ENCODE measurements at regions not wholly inside any gene's neighbourhood (a gene's known extent, or its start where the extent isn't known, plus 50 kb on each side); places are given as distances from the start of the nearest gene placed in this dataset.
"Not testable (repeated sequence)": the region's sequence is repeated elsewhere in the genome, so short reads cannot be mapped to it uniquely, and the experiment has no call there.

GRCh38 chr9:89668216-89668865, 63.5 kb downstream of the GADD45G start:
- no peak for DNase-seq
- Histone ChIP-seq H3K27me3 (no peaks in the 10 kb centered on the region), H3K36me3 (no peaks in the 10 kb centered on the region), H3K4me3 (no peak overlapping the region), H3K9me3 (no peaks in the 10 kb centered on the region)

GRCh38 chr9:89668866-89669246, 64.0 kb downstream of the GADD45G start:
- Histone ChIP-seq H3K36me3 (no peaks in the 10 kb centered on the region), H3K4me3 (no peak overlapping the region), H3K27me3 (no peaks in the 10 kb centered on the region), H3K9me3 (no peaks in the 10 kb centered on the region)
- DNase-seq: no peak

- no peaks in the 10 kb centered on the region for H3K27me3 ChIP-seq
- no peak for DNase-seq
- H3K9me3 ChIP-seq: no peaks in the 10 kb centered on the region
- H3K36me3 ChIP-seq: no peaks in the 10 kb centered on the region
- no peak overlapping the region for H3K4me3 ChIP-seq
These were observed 64.6 kb downstream of the GADD45G start for GRCh38 chr9:89669361-89669842.

- DNase-seq: no peak
- Histone ChIP-seq H3K36me3 (no peaks in the 10 kb centered on the region), H3K4me3 (no peak overlapping the region), H3K27me3 (no peaks in the 10 kb centered on the region), H3K9me3 (no peaks in the 10 kb centered on the region)
These were observed 65.3 kb downstream of the GADD45G start for GRCh38 chr9:89670114-89670513.

GRCh38 chr9:89670801-89671434, 66.1 kb downstream of the GADD45G start:
- DNase-seq: no peak
- Histone ChIP-seq H3K27me3 (no peaks in the 10 kb centered on the region), H3K9me3 (no peaks in the 10 kb centered on the region), H3K4me3 (no peak overlapping the region), H3K36me3 (no peaks in the 10 kb centered on the region)

GRCh38 chr9:89674667-89675057, 69.8 kb downstream of the GADD45G start:
- no peaks in the 10 kb centered on the region for H3K36me3 ChIP-seq
- DNase-seq: no peak
- no peak overlapping the region for H3K4me3 ChIP-seq
- no peaks in the 10 kb centered on the region for H3K27me3 ChIP-seq
- no peaks in the 10 kb centered on the region for H3K9me3 ChIP-seq

GRCh38 chr9:89675058-89675742, 70.4 kb downstream of the GADD45G start:
- DNase-seq: no peak
- Histone ChIP-seq H3K27me3 (no peaks in the 10 kb centered on the region), H3K9me3 (no peaks in the 10 kb centered on the region), H3K36me3 (no peaks in the 10 kb centered on the region), H3K4me3 (no peak overlapping the region)

GRCh38 chr9:89676281-89676680, 71.5 kb downstream of the GADD45G start:
- DNase-seq: no peak
- H3K4me3 ChIP-seq: no peak overlapping the region

GRCh38 chr9:89677702-89678395, 73.0 kb downstream of the GADD45G start:
- DNase-seq: peak; percentile 37
- H3K36me3 ChIP-seq: no peaks in the 10 kb centered on the region
- no peaks in the 10 kb centered on the region for H3K9me3 ChIP-seq
- H3K4me3 ChIP-seq: no peak overlapping the region
- H3K27me3 ChIP-seq: no peaks in the 10 kb centered on the region

More at GRCh38 chr9:89676281-89676680, 71.5 kb downstream of the GADD45G start:
- no peaks in the 10 kb centered on the region for H3K27me3 ChIP-seq
- no peaks in the 10 kb centered on the region for H3K36me3 ChIP-seq
- no peaks in the 10 kb centered on the region for H3K9me3 ChIP-seq

GRCh38 chr9:89678396-89679015, 73.7 kb downstream of the GADD45G start:
- H3K27me3 ChIP-seq: no peaks in the 10 kb centered on the region
- H3K4me3 ChIP-seq: no peak overlapping the region
- DNase-seq: no peak
- H3K9me3 ChIP-seq: no peaks in the 10 kb centered on the region
- no peaks in the 10 kb centered on the region for H3K36me3 ChIP-seq

GRCh38 chr9:89679016-89679415, 74.2 kb downstream of the GADD45G start:
- no peaks in the 10 kb centered on the region for H3K27me3 ChIP-seq
- H3K9me3 ChIP-seq: no peaks in the 10 kb centered on the region
- H3K36me3 ChIP-seq: no peaks in the 10 kb centered on the region
- DNase-seq: no peak
- no peak overlapping the region for H3K4me3 ChIP-seq

- no peaks in the 10 kb centered on the region for H3K9me3 ChIP-seq
- H3K36me3 ChIP-seq: no peaks in the 10 kb centered on the region
- H3K4me3 ChIP-seq: no peak overlapping the region
- DNase-seq: no peak
- no peaks in the 10 kb centered on the region for H3K27me3 ChIP-seq
These were observed 74.8 kb downstream of the GADD45G start for GRCh38 chr9:89679581-89679980.

GRCh38 chr9:89680547-89681467, 76.0 kb downstream of the GADD45G start:
- no peaks in the 10 kb centered on the region for H3K27me3 ChIP-seq
- no peaks in the 10 kb centered on the region for H3K9me3 ChIP-seq
- H3K4me3 ChIP-seq: no peak overlapping the region
- H3K36me3 ChIP-seq: no peaks in the 10 kb centered on the region
- no peak for DNase-seq

- not testable (repeated sequence) for H3K27me3 ChIP-seq, DNase-seq, H3K9me3 ChIP-seq, H3K4me3 ChIP-seq, H3K36me3 ChIP-seq
These were observed 76.7 kb downstream of the GADD45G start for GRCh38 chr9:89681468-89681859.

GRCh38 chr9:89683626-89684025, 78.8 kb downstream of the GADD45G start:
- Histone ChIP-seq H3K27me3 (no peaks in the 10 kb centered on the region), H3K9me3 (no peaks in the 10 kb centered on the region), H3K36me3 (no peaks in the 10 kb centered on the region), H3K4me3 (no peak overlapping the region)
- no peak for DNase-seq

- Histone ChIP-seq H3K4me3 (no peak overlapping the region), H3K27me3 (no peaks in the 10 kb centered on the region), H3K9me3 (no peaks in the 10 kb centered on the region), H3K36me3 (no peaks in the 10 kb centered on the region)
- DNase-seq: no peak
These were observed 79.4 kb downstream of the GADD45G start for GRCh38 chr9:89684218-89684617.
